H54 (cell line): ENCODE measurements at regions not wholly inside any gene's neighbourhood (a gene's known extent, or its start where the extent isn't known, plus 50 kb on each side); places are given as distances from the start of the nearest gene placed in this dataset.

Experiments
- DNase-seq: peaks from one replicate; pipeline ENCODE4 v3.0.0; 2011; ENCODE audit warnings: low spot score, mixed read lengths; ENCODE audit not compliant: insufficient read length
- FAIRE-seq: peaks from 3 replicates; lab custom pipeline; 2011; peaks lifted over from hg19 to GRCh38; lab: Jason Lieb, UNC
- POLR2A ChIP-seq: IDR thresholded peaks from 2 replicates; pipeline ENCODE4 v1.6.1; 2011; ENCODE audit warnings: low read depth, mild to moderate bottlenecking, low read length

GRCh38 chr5:152100462-152100861, 175.8 kb upstream of the GLRA1 start:
- no peak for FAIRE-seq
- TF ChIP-seq POLR2A: no peak
- no peak for DNase-seq

- no peak for DNase-seq
- FAIRE-seq: no peak
- TF ChIP-seq POLR2A: no peak
Measured at GRCh38 chr5:152097128-152097527, 172.5 kb upstream of the GLRA1 start.

GRCh38 chr5:152094716-152095115, 170.1 kb upstream of the GLRA1 start:
- DNase-seq (no peak), FAIRE-seq (no peak)

GRCh38 chr5:152094060-152094459, 169.4 kb upstream of the GLRA1 start:
- TF ChIP-seq POLR2A: no peak
- no peak for DNase-seq

More at GRCh38 chr5:152094716-152095115, 170.1 kb upstream of the GLRA1 start:
- TF ChIP-seq POLR2A: no peak

GRCh38 chr5:152092580-152092979, 167.9 kb upstream of the GLRA1 start:
- DNase-seq: no peak
- TF ChIP-seq POLR2A: no peak
- FAIRE-seq: no peak

More at GRCh38 chr5:152094060-152094459, 169.4 kb upstream of the GLRA1 start:
- no peak for FAIRE-seq

- FAIRE-seq (no peak), DNase-seq (no peak)
- TF ChIP-seq POLR2A: no peak
Measured at GRCh38 chr5:152089644-152090043, 165.0 kb upstream of the GLRA1 start.

- no peak for FAIRE-seq
- no peak for DNase-seq
- no peak for TF ChIP-seq POLR2A
Measured at GRCh38 chr5:152086668-152087067, 162.0 kb upstream of the GLRA1 start.

- DNase-seq (no peak), FAIRE-seq (no peak)
- no peak for TF ChIP-seq POLR2A
Measured at GRCh38 chr5:152084476-152084875, 159.8 kb upstream of the GLRA1 start.

- no peak for FAIRE-seq
- no peak for TF ChIP-seq POLR2A
- DNase-seq: no peak
Measured at GRCh38 chr5:152083231-152083630, 158.6 kb upstream of the GLRA1 start.

- FAIRE-seq: no peak
- DNase-seq: no peak
- TF ChIP-seq POLR2A: no peak
Measured at GRCh38 chr5:152072091-152072490, 147.4 kb upstream of the GLRA1 start.

- no peak for FAIRE-seq
- TF ChIP-seq POLR2A: no peak
Measured at GRCh38 chr5:152070591-152070990, 145.9 kb upstream of the GLRA1 start.

GRCh38 chr5:152066784-152067183, 142.1 kb upstream of the GLRA1 start:
- no peak for FAIRE-seq
- DNase-seq: no peak
- TF ChIP-seq POLR2A: no peak

More at GRCh38 chr5:152070591-152070990, 145.9 kb upstream of the GLRA1 start:
- DNase-seq: no peak

- TF ChIP-seq POLR2A: no peak
- DNase-seq (no peak), FAIRE-seq (no peak)
Measured at GRCh38 chr5:152063004-152063403, 138.4 kb upstream of the GLRA1 start.

- FAIRE-seq (no peak), DNase-seq (no peak)
- no peak for TF ChIP-seq POLR2A
Measured at GRCh38 chr5:152061095-152061494, 136.4 kb upstream of the GLRA1 start.

- no peak for TF ChIP-seq POLR2A
- DNase-seq: no peak
- no peak for FAIRE-seq
Measured at GRCh38 chr5:152058267-152058666, 133.6 kb upstream of the GLRA1 start.

GRCh38 chr5:152056931-152057330, 132.3 kb upstream of the GLRA1 start:
- TF ChIP-seq POLR2A: no peak
- DNase-seq (no peak), FAIRE-seq (no peak)

GRCh38 chr5:152052470-152052869, 127.8 kb upstream of the GLRA1 start:
- FAIRE-seq (no peak), DNase-seq (no peak)
- TF ChIP-seq POLR2A: no peak
